DND-41 (cell line): ENCODE measurements at regions not wholly inside any gene's neighbourhood (a gene's known extent, or its start where the extent isn't known, plus 50 kb on each side); places are given as distances from the start of the nearest gene placed in this dataset.

ENCODE experiments used
- ATAC-seq: fragments of 200-7000 bp; cut with Tn5 transposase; 3 replicates; pipeline ENCODE4 v1.9.1; 2021; ENCODE audit warnings: low read depth; ENCODE audit not compliant: insufficient read depth
- DNase-seq: peaks from one replicate; pipeline ENCODE4 v3.0.0-alpha.2; 2020
- H2AFZ ChIP-seq: 2 replicates; pipeline ENCODE4 v1.6.0; 2012; ENCODE audit warnings: low read depth, low read length
- H3K27ac ChIP-seq: 2 replicates; pipeline ENCODE4 v1.5.1; 2012; ENCODE audit warnings: low read length, inconsistent platforms
- H3K27me3 ChIP-seq: fragments of 200-600 bp; sonication (generic); 2 replicates; pipeline ENCODE4 v1.6.0; 2012; ENCODE audit warnings: low read length, mild to moderate bottlenecking, inconsistent platforms; ENCODE audit not compliant: insufficient read depth, poor library complexity
- H3K36me3 ChIP-seq: 2 replicates; pipeline ENCODE4 v1.5.1; 2012; ENCODE audit warnings: low read length, inconsistent platforms; ENCODE audit not compliant: insufficient read depth
- H3K4me1 ChIP-seq: 2 replicates; pipeline ENCODE4 v1.5.1; 2012; ENCODE audit warnings: mild to moderate bottlenecking, low read length; ENCODE audit not compliant: insufficient read depth
- H3K4me2 ChIP-seq: 2 replicates; pipeline ENCODE4 v1.6.0; 2012; ENCODE audit warnings: mild to moderate bottlenecking, moderate library complexity, low read length, inconsistent platforms; ENCODE audit not compliant: insufficient read depth
- H3K4me3 ChIP-seq, 2 experiments: fragments of 200-600 bp in 1 of 2; shearing (Covaris generic) in 1 of 2; 2 replicates each; pipeline ENCODE4 v1.5.1; 2012 to 2016; ENCODE audit warnings: inconsistent platforms in 2 of 2, low read length in 2 of 2, mild to moderate bottlenecking in 2 of 2, low read depth in 1 of 2, moderate library complexity in 1 of 2
- H3K79me2 ChIP-seq: 2 replicates; pipeline ENCODE4 v1.6.0; 2012; ENCODE audit warnings: low read length, inconsistent platforms; ENCODE audit not compliant: insufficient read depth
- H3K9ac ChIP-seq: 2 replicates; pipeline ENCODE4 v1.6.0; 2012; ENCODE audit warnings: low read depth, mild to moderate bottlenecking, inconsistent platforms, low read length, moderate library complexity
- H3K9me3 ChIP-seq: 2 replicates; pipeline ENCODE4 v1.5.1; 2012; ENCODE audit warnings: low read length, moderate library complexity, mild to moderate bottlenecking, inconsistent platforms; ENCODE audit not compliant: insufficient read depth, severe bottlenecking
- H4K20me1 ChIP-seq: 2 replicates; pipeline ENCODE4 v1.6.0; 2012; ENCODE audit warnings: low read length; ENCODE audit not compliant: insufficient read depth
- EZH2 ChIP-seq: IDR thresholded peaks from 3 replicates; pipeline ENCODE4 v1.6.1; 2012; ENCODE audit warnings: borderline replicate concordance, low read depth, mild to moderate bottlenecking, moderate library complexity, low read length, inconsistent platforms; ENCODE audit not compliant: severe bottlenecking
- TF ChIP-seq, protein P1 (sequence below): IDR thresholded peaks from 2 replicates; pipeline ENCODE4 v1.5.1; 2012; ENCODE audit warnings: borderline replicate concordance, low read length, moderate library complexity, mild to moderate bottlenecking; ENCODE audit not compliant: poor library complexity, severe bottlenecking; ENCODE audit errors: extremely low read depth

DNA sequence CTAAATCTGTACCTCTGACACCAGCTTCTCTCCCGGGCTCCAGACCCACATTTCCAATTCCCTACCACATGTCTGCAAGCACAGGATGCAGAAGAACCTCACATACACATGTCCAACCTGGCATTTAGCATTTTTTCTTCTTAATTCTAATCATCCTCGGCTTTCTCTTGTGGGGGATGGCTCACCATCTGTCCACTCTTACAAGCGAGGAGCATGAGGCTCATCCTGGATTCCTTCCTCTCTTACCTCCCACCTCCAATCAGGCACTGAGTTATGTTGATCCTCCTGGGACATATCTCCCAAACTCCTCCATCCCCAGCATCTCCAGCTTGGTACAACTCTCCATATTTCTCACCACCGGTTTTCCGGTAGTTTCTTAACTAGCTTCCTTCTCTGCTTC is 149.8 kb upstream of the LARGE1 start:
- no peaks in the 10 kb centered on the region for H3K27me3 ChIP-seq
- TF ChIP-seq, protein P1, sequence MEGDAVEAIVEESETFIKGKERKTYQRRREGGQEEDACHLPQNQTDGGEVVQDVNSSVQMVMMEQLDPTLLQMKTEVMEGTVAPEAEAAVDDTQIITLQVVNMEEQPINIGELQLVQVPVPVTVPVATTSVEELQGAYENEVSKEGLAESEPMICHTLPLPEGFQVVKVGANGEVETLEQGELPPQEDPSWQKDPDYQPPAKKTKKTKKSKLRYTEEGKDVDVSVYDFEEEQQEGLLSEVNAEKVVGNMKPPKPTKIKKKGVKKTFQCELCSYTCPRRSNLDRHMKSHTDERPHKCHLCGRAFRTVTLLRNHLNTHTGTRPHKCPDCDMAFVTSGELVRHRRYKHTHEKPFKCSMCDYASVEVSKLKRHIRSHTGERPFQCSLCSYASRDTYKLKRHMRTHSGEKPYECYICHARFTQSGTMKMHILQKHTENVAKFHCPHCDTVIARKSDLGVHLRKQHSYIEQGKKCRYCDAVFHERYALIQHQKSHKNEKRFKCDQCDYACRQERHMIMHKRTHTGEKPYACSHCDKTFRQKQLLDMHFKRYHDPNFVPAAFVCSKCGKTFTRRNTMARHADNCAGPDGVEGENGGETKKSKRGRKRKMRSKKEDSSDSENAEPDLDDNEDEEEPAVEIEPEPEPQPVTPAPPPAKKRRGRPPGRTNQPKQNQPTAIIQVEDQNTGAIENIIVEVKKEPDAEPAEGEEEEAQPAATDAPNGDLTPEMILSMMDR, result no peak
- TF ChIP-seq EZH2, result no peak
- H3K9me3 ChIP-seq, result no peaks in the 10 kb centered on the region
- H3K4me1 ChIP-seq, result no peaks in the 10 kb centered on the region
- H4K20me1 ChIP-seq, result no peaks in the 10 kb centered on the region
- H2AFZ ChIP-seq, result no peak overlapping the region
- DNase-seq, result no peak
- no peak overlapping the region for H3K27ac ChIP-seq
- no peak overlapping the region for H3K9ac ChIP-seq
- ATAC-seq, result no peak
- H3K36me3 ChIP-seq, result no peaks in the 10 kb centered on the region
- no peak overlapping the region for H3K4me2 ChIP-seq
- H3K4me3 ChIP-seq, result no peak overlapping the region
- H3K79me2 ChIP-seq, result no peaks in the 10 kb centered on the region

DNA sequence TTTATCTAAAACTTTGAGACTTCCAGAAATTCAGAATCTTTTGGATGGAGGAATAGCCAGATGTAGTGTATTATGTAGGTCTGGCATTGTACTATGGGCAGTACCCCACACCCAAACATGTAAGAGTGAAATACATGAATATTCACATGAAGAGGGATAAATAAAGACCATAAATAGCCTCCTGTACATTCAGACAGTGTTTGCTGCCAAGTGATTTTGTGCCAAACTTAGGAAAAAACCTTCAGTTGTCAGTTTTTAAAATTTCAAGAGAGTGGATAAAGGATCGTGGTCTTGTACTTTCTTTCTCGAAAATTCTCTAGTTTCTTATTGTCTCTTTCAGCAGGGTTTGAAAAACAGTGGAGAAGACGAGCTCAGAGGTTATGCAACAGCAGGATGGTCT is 150.3 kb upstream of the LARGE1 start:
- Histone ChIP-seq H3K4me3 (no peak overlapping the region), H3K36me3 (no peaks in the 10 kb centered on the region), H3K27me3 (no peaks in the 10 kb centered on the region), H3K9ac (no peak overlapping the region), H4K20me1 (no peaks in the 10 kb centered on the region), H3K27ac (no peak overlapping the region), H2AFZ (no peak overlapping the region), H3K79me2 (no peaks in the 10 kb centered on the region), H3K9me3 (no peaks in the 10 kb centered on the region), H3K4me1 (no peaks in the 10 kb centered on the region), H3K4me2 (no peak overlapping the region)
- ATAC-seq, result no peak
- no peak for DNase-seq
- TF ChIP-seq EZH2, result no peak
- TF ChIP-seq, protein P1, result no peak

DNA sequence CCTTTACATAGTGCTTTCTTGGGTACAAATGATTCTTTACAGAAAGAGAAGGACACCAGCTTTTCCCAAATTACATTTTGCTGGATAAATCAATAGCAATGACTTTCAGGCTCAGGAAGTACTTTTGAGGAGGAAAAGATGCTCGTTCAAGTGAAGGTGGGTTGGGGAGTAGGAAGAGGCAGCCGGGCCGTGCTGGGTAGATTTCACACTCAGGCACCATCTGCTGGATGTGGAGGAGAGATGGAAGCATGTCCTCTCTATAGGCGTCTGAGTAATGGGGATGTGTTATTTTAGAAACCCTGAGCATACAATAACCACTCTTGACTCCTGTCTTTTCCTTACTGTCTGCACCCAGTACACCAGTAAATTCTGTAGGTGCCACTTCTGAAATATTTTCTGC is 152.3 kb upstream of the LARGE1 start:
- Histone ChIP-seq H3K79me2 (no peaks in the 10 kb centered on the region), H3K4me2 (no peak overlapping the region), H3K27ac (no peak overlapping the region), H4K20me1 (no peaks in the 10 kb centered on the region), H3K9ac (no peak overlapping the region), H3K36me3 (no peaks in the 10 kb centered on the region), H3K4me3 (no peak overlapping the region), H2AFZ (no peak overlapping the region), H3K4me1 (no peaks in the 10 kb centered on the region), H3K27me3 (no peaks in the 10 kb centered on the region), H3K9me3 (no peaks in the 10 kb centered on the region)
- no peak for DNase-seq
- ATAC-seq, result no peak
- no peak for TF ChIP-seq EZH2
- TF ChIP-seq, protein P1, result no peak

DNA sequence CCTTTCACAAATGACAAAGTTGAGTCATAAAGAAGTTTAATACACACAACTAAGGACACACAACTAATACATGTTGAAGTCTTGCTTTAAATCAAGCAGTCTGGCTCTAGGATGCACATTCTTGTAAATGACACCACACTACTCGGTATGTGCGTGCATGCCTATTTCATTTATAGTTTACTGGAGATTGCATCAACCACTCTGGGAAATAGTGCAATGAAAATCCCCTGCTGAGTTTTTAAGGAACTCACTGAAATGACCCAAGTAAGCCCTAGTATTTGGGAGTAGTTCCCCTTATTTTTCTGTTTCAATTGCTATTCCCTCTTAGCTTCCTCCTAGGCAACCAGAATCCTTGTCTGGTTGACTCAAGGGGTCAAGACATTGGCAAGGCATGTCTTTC is 160.2 kb upstream of the LARGE1 start:
- Histone ChIP-seq H3K79me2 (no peaks in the 10 kb centered on the region), H3K9ac (no peak overlapping the region), H3K4me2 (no peak overlapping the region), H3K9me3 (no peaks in the 10 kb centered on the region), H3K27me3 (no peaks in the 10 kb centered on the region), H4K20me1 (no peaks in the 10 kb centered on the region), H3K4me1 (no peaks in the 10 kb centered on the region), H3K4me3 (no peak overlapping the region), H3K27ac (no peak overlapping the region), H3K36me3 (no peaks in the 10 kb centered on the region), H2AFZ (no peak overlapping the region)
- DNase-seq (no peak), ATAC-seq (no peak)
- TF ChIP-seq EZH2, result no peak
